CD4-positive, CD25-positive, alpha-beta regulatory T cell (primary cell): ENCODE measurements at regions not wholly inside any gene's neighbourhood (a gene's known extent, or its start where the extent isn't known, plus 50 kb on each side); places are given as distances from the start of the nearest gene placed in this dataset.

Experiments used
- ATAC-seq, 2 donors: fragments of 150-1000 bp; cut with Tn5 transposase; one replicate each; pipeline ENCODE4 v1.10.0; 2021; ENCODE audit warnings: low read depth in 2 of 2, moderate number of reproducible peaks in 2 of 2, moderate library complexity in 1 of 2
- DNase-seq, 3 donors: peaks; one replicate each; pipeline versions ENCODE4 v3.0.0 to v3.0.0-alpha.2; 2012 to 2022; ENCODE audit warnings: mixed read lengths in 1 of 3
- H3K27ac ChIP-seq: one replicate; pipeline ENCODE4 v1.7.0; 2013; ENCODE audit warnings: mild to moderate bottlenecking, low read length; ENCODE audit not compliant: insufficient read depth, poor library complexity, severe bottlenecking
- H3K27me3 ChIP-seq: one replicate; pipeline ENCODE4 v1.7.0; 2013; ENCODE audit warnings: low read length; ENCODE audit not compliant: control insufficient read depth, insufficient read depth
- H3K36me3 ChIP-seq: one replicate; pipeline ENCODE4 v1.7.0; 2013; ENCODE audit warnings: mild to moderate bottlenecking, low read length, moderate library complexity; ENCODE audit not compliant: control insufficient read depth, insufficient read depth
- H3K4me1 ChIP-seq: 2 replicates; pipeline ENCODE4 v1.7.0; 2013; ENCODE audit warnings: mild to moderate bottlenecking, low read length; ENCODE audit not compliant: insufficient read depth, control insufficient read depth, poor library complexity, severe bottlenecking
- H3K4me3 ChIP-seq: one replicate; pipeline ENCODE4 v1.7.0; 2013; ENCODE audit warnings: low read depth, mild to moderate bottlenecking, low read length, moderate library complexity
- H3K9me3 ChIP-seq, 2 experiments: 1 replicate in 1 of 2; 2 replicates in 1 of 2; pipeline ENCODE4 v1.7.0; 2013; ENCODE audit warnings: low read length in 2 of 2, mild to moderate bottlenecking in 1 of 2, moderate library complexity in 1 of 2; ENCODE audit not compliant: control insufficient read depth in 2 of 2
- H3K27ac Mint-ChIP-seq, 3 donors: one replicate each; pipeline ENCODE4 v1.8.0; 2020 to 2022; ENCODE audit warnings: mild to moderate bottlenecking in 3 of 3, mixed read lengths in 3 of 3, moderate library complexity in 2 of 3
- H3K27me3 Mint-ChIP-seq: one replicate; pipeline ENCODE4 v1.8.0; 2022; ENCODE audit warnings: mild to moderate bottlenecking, mixed read lengths
- H3K36me3 Mint-ChIP-seq: one replicate; pipeline ENCODE4 v1.8.0; 2020; ENCODE audit warnings: mixed read lengths
- H3K4me1 Mint-ChIP-seq, 4 donors: one replicate each; pipeline ENCODE4 v1.8.0; 2020 to 2022; ENCODE audit warnings: mixed read lengths in 4 of 4, mild to moderate bottlenecking in 1 of 4
- H3K4me3 Mint-ChIP-seq, 4 donors: one replicate each; pipeline ENCODE4 v1.8.0; 2020 to 2022; ENCODE audit warnings: mild to moderate bottlenecking in 4 of 4, mixed read lengths in 4 of 4, moderate library complexity in 3 of 4
- H3K9me3 Mint-ChIP-seq, 7 donors: one replicate each; pipeline ENCODE4 v1.8.0; 2020 to 2022; ENCODE audit warnings: mixed read lengths in 7 of 7, mild to moderate bottlenecking in 3 of 7, moderate library complexity in 2 of 7

DNA sequence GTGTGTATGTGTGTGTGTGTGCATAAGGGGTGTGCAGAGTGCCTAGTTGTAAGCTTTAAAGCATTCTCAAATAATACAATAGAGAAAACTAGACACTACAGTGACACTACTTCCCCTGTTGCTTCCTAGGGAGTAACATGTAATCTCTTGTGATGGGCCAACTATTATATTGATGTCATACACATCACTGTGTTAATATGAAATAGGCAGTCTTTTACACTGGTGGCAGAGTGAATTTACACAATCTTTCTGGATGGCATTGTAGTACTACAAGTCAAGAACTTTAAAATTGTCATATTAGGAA lies 488.0 kb upstream of the ZEB2 start:
- Mint-ChIP-seq H3K4me1 (no peaks in the 10 kb centered on the region), H3K36me3 (no peaks in the 10 kb centered on the region), H3K27ac (no peak overlapping the region), H3K4me3 (no peak overlapping the region), H3K27me3 (no peaks in the 10 kb centered on the region), H3K9me3 (peaks cover 0 to 2% (median 0%) of the 10 kb centered on the region in 7 donors)
- Histone ChIP-seq H3K4me3 (no peak overlapping the region), H3K27ac (no peak overlapping the region), H3K9me3 (no peaks in the 10 kb centered on the region), H3K36me3 (no peaks in the 10 kb centered on the region), H3K27me3 (no peaks in the 10 kb centered on the region), H3K4me1 (no peaks in the 10 kb centered on the region)
- no peak for ATAC-seq
- DNase-seq = no peak

DNA sequence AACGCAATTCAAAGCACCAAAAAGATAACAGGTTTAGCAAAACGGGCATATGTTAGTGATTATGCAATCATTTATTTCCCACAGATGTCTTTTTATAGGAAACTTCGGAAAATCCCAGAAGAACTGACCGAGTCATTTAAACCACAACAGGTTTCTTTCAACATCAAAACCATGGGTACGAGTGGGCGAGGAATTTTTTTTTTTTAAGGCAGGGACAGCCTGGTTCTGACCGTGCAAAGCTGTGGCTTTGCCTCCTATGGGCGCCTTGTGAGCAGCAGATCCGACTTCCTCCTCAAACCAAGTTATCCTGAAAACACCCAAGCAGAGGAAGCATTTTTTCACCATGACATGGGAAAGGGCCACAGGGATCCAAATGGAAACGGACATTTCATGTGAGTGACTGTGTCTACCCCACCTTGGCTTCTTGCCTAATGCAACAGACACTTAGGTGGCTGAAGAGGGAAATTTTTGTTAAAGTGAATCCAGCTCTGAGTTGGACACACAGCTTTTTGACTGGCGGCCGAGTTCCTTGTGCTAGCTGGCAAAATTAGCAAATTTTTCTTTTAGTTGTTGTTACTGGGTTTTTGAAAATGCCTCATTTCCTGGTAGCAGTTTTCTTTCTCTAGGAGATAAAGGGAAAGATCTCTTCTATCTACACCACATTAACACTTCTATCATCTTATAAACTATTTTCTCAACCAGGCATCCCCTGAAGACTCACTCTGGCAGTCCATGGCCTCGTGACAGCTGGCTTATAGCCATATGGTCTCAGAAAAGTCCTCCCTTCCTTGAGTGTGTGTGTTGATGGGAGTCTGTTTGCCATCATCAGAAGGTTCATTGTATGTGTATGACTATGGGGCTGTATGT lies 487.4 kb upstream of the ZEB2 start:
- no peaks in the 10 kb centered on the region for H3K9me3 ChIP-seq
- Mint-ChIP-seq H3K4me3 (peak overlapping the region in 1 of 4 donors; percentile 35), H3K36me3 (no peaks in the 10 kb centered on the region), H3K27me3 (no peaks in the 10 kb centered on the region), H3K4me1 (no peaks in the 10 kb centered on the region), H3K27ac (peak overlapping the region in 1 of 3 donors; percentile 73), H3K9me3 (peaks cover 0 to 2% (median 0%) of the 10 kb centered on the region in 7 donors)
- no peak overlapping the region for H3K27ac ChIP-seq
- H3K36me3 ChIP-seq = no peaks in the 10 kb centered on the region
- ATAC-seq (no peak), DNase-seq (no peak)
- no peaks in the 10 kb centered on the region for H3K27me3 ChIP-seq
- no peak overlapping the region for H3K4me3 ChIP-seq
- no peaks in the 10 kb centered on the region for H3K4me1 ChIP-seq

DNA sequence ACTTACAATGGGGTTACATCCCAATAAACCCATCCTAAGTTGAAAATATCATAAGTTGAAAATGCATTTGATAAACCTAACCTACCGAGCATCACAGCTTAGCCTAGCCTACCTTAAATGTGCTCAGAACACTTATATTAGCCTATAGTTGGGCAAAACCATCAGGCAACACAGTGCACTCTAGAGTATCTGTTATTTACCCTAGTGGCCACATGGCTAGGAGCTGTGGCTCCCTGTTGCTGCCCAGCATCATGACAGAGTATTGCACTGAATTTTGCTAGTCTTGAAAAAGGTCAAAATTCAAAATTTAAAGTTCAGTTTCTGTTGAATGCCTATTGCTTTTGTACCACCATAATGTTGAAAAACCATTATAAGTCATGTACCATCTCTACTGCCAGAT lies 482.7 kb upstream of the ZEB2 start:
- DNase-seq (no peak), ATAC-seq (no peak)
- Histone ChIP-seq H3K27ac (no peak overlapping the region), H3K36me3 (no peaks in the 10 kb centered on the region), H3K9me3 (no peaks in the 10 kb centered on the region), H3K4me1 (no peaks in the 10 kb centered on the region), H3K4me3 (no peak overlapping the region), H3K27me3 (no peaks in the 10 kb centered on the region)
- Mint-ChIP-seq H3K36me3 (no peaks in the 10 kb centered on the region), H3K27me3 (no peaks in the 10 kb centered on the region), H3K4me1 (no peaks in the 10 kb centered on the region), H3K27ac (no peak overlapping the region), H3K4me3 (no peak overlapping the region), H3K9me3 (peaks cover 0 to 2% (median 1%) of the 10 kb centered on the region in 7 donors)

DNA sequence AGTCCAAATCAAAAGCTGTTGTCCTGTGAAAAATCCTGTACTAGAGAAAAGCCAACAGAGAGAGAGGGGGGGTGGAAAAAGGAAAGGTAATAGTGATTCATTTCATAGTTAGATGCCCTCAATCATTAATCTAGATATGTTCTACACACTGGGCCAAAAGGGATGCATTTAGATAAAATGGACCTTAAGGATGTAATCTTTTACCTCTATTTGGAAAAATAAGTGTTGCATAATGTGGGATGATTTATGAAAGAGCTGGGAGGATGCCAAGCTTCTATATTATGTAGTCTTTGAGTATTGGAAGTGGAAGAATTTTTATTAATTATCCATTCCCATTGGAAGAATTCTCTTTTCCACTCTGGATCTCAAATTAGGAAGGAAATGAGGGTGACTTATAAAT lies 480.5 kb upstream of the ZEB2 start:
- H3K9me3 Mint-ChIP-seq = peaks cover 0 to 2% (median 0%) of the 10 kb centered on the region in 7 donors
- H3K36me3 Mint-ChIP-seq = no peaks in the 10 kb centered on the region
- Histone ChIP-seq H3K4me3 (no peak overlapping the region), H3K9me3 (no peaks in the 10 kb centered on the region), H3K27ac (no peak overlapping the region), H3K36me3 (no peaks in the 10 kb centered on the region), H3K4me1 (no peaks in the 10 kb centered on the region), H3K27me3 (no peaks in the 10 kb centered on the region)
- ATAC-seq (no peak), DNase-seq (no peak)
- no peak overlapping the region for H3K27ac Mint-ChIP-seq
- no peaks in the 10 kb centered on the region for H3K27me3 Mint-ChIP-seq
- no peaks in the 10 kb centered on the region for H3K4me1 Mint-ChIP-seq
- H3K4me3 Mint-ChIP-seq = no peak overlapping the region

DNA sequence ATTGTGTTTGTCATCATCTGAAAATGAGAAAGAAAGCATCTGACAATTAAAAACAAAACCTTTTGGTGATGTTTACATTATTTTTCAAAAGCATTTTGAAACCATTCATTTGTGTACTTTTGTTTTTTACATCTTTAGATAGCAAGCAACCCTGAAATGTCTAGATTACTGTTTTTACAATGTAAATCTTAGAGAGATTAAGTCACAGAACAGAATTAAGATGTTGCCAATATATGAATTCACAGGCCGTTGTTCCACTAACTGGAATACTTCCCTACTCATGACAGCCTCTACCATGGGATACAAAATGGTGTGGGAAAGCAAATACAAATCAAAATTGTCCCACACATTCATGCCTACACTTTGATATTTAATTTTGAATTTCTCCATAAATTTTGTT lies 480.0 kb upstream of the ZEB2 start:
- H3K27me3 ChIP-seq = no peaks in the 10 kb centered on the region
- H3K4me1 Mint-ChIP-seq = no peaks in the 10 kb centered on the region
- no peak for ATAC-seq
- peaks cover 0 to 2% (median 0%) of the 10 kb centered on the region in 7 donors for H3K9me3 Mint-ChIP-seq
- H3K27ac ChIP-seq = no peak overlapping the region
- no peaks in the 10 kb centered on the region for H3K27me3 Mint-ChIP-seq
- H3K9me3 ChIP-seq = no peaks in the 10 kb centered on the region
- H3K4me3 Mint-ChIP-seq = no peak overlapping the region
- no peaks in the 10 kb centered on the region for H3K36me3 Mint-ChIP-seq
- H3K4me1 ChIP-seq = no peaks in the 10 kb centered on the region
- H3K36me3 ChIP-seq = no peaks in the 10 kb centered on the region
- H3K4me3 ChIP-seq = no peak overlapping the region
- H3K27ac Mint-ChIP-seq = no peak overlapping the region
- no peak for DNase-seq

DNA sequence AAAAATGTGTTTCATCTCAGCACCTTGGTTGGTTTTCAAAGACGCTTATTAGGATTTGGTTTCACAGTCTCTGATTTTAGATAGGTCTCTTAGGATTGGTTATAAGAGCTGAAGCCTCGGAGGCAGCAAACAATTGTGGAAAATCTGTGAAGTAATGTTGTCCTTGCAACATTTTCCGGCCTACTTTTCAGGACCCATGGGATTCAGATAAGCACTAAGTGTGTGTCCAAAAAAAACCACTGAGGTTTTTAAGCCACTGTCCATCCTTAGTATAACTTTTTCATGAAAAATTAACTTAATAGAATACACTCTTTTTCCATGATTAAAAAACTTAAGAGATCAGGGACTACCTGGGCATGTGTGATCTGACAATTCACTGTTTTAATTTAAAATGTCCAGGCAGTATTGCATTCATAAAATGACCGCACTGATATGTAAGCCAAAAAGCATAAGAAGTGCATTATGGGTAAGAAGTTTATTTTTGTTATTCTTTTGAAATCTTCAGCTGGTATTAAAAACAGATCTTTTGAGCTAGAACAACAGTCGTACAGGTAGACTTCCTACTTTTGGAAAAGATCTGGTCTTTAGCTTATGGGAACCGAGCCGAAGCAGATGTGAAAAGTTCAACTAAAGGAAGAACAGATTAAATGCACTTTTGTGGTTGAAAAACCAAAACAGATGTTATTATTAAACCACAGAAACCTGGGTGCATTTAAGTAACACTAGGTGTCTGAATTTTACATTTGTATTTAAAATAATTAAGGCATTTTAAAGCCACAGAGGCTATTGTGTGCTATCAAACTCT lies 479.4 kb upstream of the ZEB2 start:
- no peaks in the 10 kb centered on the region for H3K4me1 Mint-ChIP-seq
- H3K27ac Mint-ChIP-seq = no peak overlapping the region
- H3K27me3 Mint-ChIP-seq = no peaks in the 10 kb centered on the region

DNA sequence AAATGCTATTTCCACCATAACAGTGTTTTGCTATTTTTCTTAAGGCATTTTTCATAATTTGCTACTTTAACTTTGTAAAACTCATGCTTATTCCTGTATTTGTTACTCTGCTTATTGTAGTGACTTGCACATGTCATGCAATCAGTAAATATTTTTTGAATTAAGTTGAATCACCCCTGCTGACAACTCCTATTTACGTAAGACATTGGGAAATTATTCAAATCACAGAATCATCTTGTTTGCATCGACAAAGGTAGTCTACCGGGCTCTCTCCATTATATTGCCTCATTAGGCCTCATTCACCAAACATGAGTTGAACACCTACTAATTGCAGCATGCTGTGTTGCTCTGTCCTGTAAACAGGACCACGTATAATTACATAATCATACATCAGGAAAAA lies 478.5 kb upstream of the ZEB2 start:
- no peak overlapping the region for H3K27ac Mint-ChIP-seq
- Histone ChIP-seq H3K27me3 (no peaks in the 10 kb centered on the region), H3K4me3 (no peak overlapping the region), H3K36me3 (no peaks in the 10 kb centered on the region), H3K27ac (no peak overlapping the region), H3K9me3 (no peaks in the 10 kb centered on the region), H3K4me1 (no peaks in the 10 kb centered on the region)
- peaks cover 0 to 2% (median 0%) of the 10 kb centered on the region in 7 donors for H3K9me3 Mint-ChIP-seq
- DNase-seq = no peak
- H3K27me3 Mint-ChIP-seq = no peaks in the 10 kb centered on the region
- ATAC-seq = no peak
- H3K36me3 Mint-ChIP-seq = no peaks in the 10 kb centered on the region
- no peak overlapping the region for H3K4me3 Mint-ChIP-seq
- H3K4me1 Mint-ChIP-seq = no peaks in the 10 kb centered on the region

More for the DNA sequence above, 479.4 kb upstream of the ZEB2 start:
- Mint-ChIP-seq H3K9me3 (peaks cover 0 to 2% (median 0%) of the 10 kb centered on the region in 7 donors), H3K4me3 (no peak overlapping the region), H3K36me3 (no peaks in the 10 kb centered on the region)
- Histone ChIP-seq H3K36me3 (no peaks in the 10 kb centered on the region), H3K27ac (no peak overlapping the region), H3K4me1 (no peaks in the 10 kb centered on the region), H3K4me3 (no peak overlapping the region), H3K27me3 (no peaks in the 10 kb centered on the region), H3K9me3 (no peaks in the 10 kb centered on the region)
- ATAC-seq (no peak), DNase-seq (no peak)
